RPMI8226 (cell line): ENCODE measurements at regions not wholly inside any gene's neighbourhood (a gene's known extent, or its start where the extent isn't known, plus 50 kb on each side); places are given as distances from the start of the nearest gene placed in this dataset.

Source experiments
- DNase-seq: peaks from one replicate; pipeline ENCODE4 v3.0.0-alpha.2; 2015

- DNase-seq: no peak
Observed at GRCh38 chr1:170470121-170470520, 61.8 kb upstream of the GORAB start.

GRCh38 chr1:170471398-170472053, 60.4 kb upstream of the GORAB start:
- DNase-seq: no peak

GRCh38 chr1:170481000-170481399, 51.0 kb upstream of the GORAB start:
- DNase-seq: no peak
